HL-60 (cell line): ENCODE measurements at regions not wholly inside any gene's neighbourhood (a gene's known extent, or its start where the extent isn't known, plus 50 kb on each side); places are given as distances from the start of the nearest gene placed in this dataset.

Experiments used
- DNase-seq, 2 experiments: peaks; one replicate each; pipeline ENCODE4 v3.0.0-alpha.2; 2010 to 2020; ENCODE audit warnings: low read depth in 1 of 2, low spot score in 1 of 2
- H3K27ac ChIP-seq: fragments of 250-450 bp; sonication (Bioruptor Pico); replicated peaks from 2 replicates; pipeline ENCODE4 v1.5.1; 2020; ENCODE audit warnings: mild to moderate bottlenecking, moderate library complexity
- H3K27me3 ChIP-seq: fragments of 250-450 bp; sonication (Bioruptor Pico); 2 replicates; pipeline ENCODE4 v1.5.1; 2021; ENCODE audit warnings: mild to moderate bottlenecking, moderate library complexity; ENCODE audit not compliant: insufficient read depth, poor library complexity, severe bottlenecking
- H3K4me3 ChIP-seq: replicated peaks from 2 replicates; pipeline ENCODE4 v1.5.1; 2011; ENCODE audit warnings: mild to moderate bottlenecking, control low read depth, low read length; ENCODE audit not compliant: insufficient read depth
- CTCF ChIP-seq: IDR thresholded peaks from one replicate; pipeline ENCODE4 v1.5.1; 2011; ENCODE audit warnings: low read length, control low read depth, inconsistent platforms; ENCODE audit not compliant: insufficient read depth
- GABPA ChIP-seq: IDR thresholded peaks from 2 replicates; pipeline ENCODE4 v1.6.1; 2012; ENCODE audit warnings: low read depth
- POLR2AphosphoS5 ChIP-seq: IDR thresholded peaks from 2 replicates; pipeline ENCODE4 v1.6.1; 2012; ENCODE audit warnings: low read depth
- REST ChIP-seq: IDR thresholded peaks from 2 replicates; pipeline ENCODE4 v1.6.1; 2012; ENCODE audit warnings: low read depth; ENCODE audit not compliant: insufficient replicate concordance
- SPI1 ChIP-seq: IDR thresholded peaks from 2 replicates; pipeline ENCODE4 v1.6.1; 2012; ENCODE audit warnings: low read depth, mild to moderate bottlenecking, borderline replicate concordance

GRCh38 chr6:6993503-6994237 lies 114.1 kb upstream of the RREB1 start:
- no peak for TF ChIP-seq REST
- no peak for TF ChIP-seq CTCF
- no peak for TF ChIP-seq GABPA
- no peak for TF ChIP-seq POLR2AphosphoS5
- TF ChIP-seq SPI1: no peak
- Histone ChIP-seq H3K27me3 (no peaks in the 10 kb centered on the region), H3K4me3 (no peak overlapping the region), H3K27ac (no peak overlapping the region)
- DNase-seq: no peak

- H3K27me3 ChIP-seq: no peaks in the 10 kb centered on the region
- no peak overlapping the region; the same call in 1 of the 2 replicates for H3K27ac ChIP-seq
- H3K4me3 ChIP-seq: no peak overlapping the region
- TF ChIP-seq REST (no peak), POLR2AphosphoS5 (no peak), SPI1 (no peak), CTCF (no peak), GABPA (no peak)
- no peak for DNase-seq
Observed at GRCh38 chr6:6994796-6995195, 113.0 kb upstream of the RREB1 start.

- TF ChIP-seq SPI1: no peak
- TF ChIP-seq GABPA: no peak
- TF ChIP-seq CTCF: no peak
- TF ChIP-seq POLR2AphosphoS5: no peak
- no peak for TF ChIP-seq REST
- DNase-seq: peak in 1 of 2 experiments; percentile 27
- H3K27ac ChIP-seq: peak overlapping the region; percentile 33; the same call in 1 of the 2 replicates
- H3K4me3 ChIP-seq: no peak overlapping the region
- H3K27me3 ChIP-seq: no peaks in the 10 kb centered on the region
Observed at GRCh38 chr6:6995328-6995727, 112.4 kb upstream of the RREB1 start.
